Activated naive CD8-positive, alpha-beta T cell (primary cell): ENCODE measurements at regions not wholly inside any gene's neighbourhood (a gene's known extent, or its start where the extent isn't known, plus 50 kb on each side); places are given as distances from the start of the nearest gene placed in this dataset.

Source experiments
- H3K27ac Mint-ChIP-seq: one replicate; pipeline ENCODE4 v1.8.0; 2021; ENCODE audit warnings: mixed read lengths
- H3K27me3 Mint-ChIP-seq: one replicate; pipeline ENCODE4 v1.8.0; 2021; ENCODE audit warnings: mixed read lengths
- H3K36me3 Mint-ChIP-seq: one replicate; pipeline ENCODE4 v1.8.0; 2021; ENCODE audit warnings: mixed read lengths
- H3K4me1 Mint-ChIP-seq: one replicate; pipeline ENCODE4 v1.8.0; 2021; ENCODE audit warnings: low read depth, mixed read lengths
- H3K4me3 Mint-ChIP-seq: one replicate; pipeline ENCODE4 v1.8.0; 2021; ENCODE audit warnings: mild to moderate bottlenecking, mixed read lengths
- H3K9me3 Mint-ChIP-seq: one replicate; pipeline ENCODE4 v1.8.0; 2021; ENCODE audit warnings: low read depth, mixed read lengths

- H3K27ac Mint-ChIP-seq = no peak overlapping the region
- H3K4me3 Mint-ChIP-seq = peak overlapping the region; percentile 63
- H3K27me3 Mint-ChIP-seq = no peaks in the 10 kb centered on the region
- H3K4me1 Mint-ChIP-seq = peaks cover 32% of the 10 kb centered on the region
- no peaks in the 10 kb centered on the region for H3K9me3 Mint-ChIP-seq
- no peaks in the 10 kb centered on the region for H3K36me3 Mint-ChIP-seq
Measured at GRCh38 chr6:166228839-166229528, 61.3 kb upstream of the TBXT start.

DNA sequence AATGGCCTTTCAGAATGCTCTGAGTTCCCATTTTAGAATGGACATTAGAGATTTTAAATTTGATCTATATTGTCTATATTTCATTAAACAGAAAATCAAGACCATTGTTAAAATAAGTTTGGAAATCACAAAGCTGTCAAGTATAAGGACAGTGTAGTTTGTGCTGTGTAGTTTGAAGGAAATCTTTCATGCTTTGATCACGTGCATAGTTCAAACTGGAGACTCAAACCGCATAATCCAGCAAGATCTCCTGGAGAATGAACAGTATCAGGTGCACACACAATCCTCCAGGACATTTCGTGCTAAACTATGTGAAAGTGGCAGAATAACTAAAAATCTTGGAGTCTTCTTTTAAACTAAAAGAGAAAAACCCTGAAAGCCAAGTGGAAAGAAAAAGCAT is 60.8 kb upstream of the TBXT start:
- Mint-ChIP-seq H3K27me3 (no peaks in the 10 kb centered on the region), H3K27ac (no peak overlapping the region), H3K4me3 (no peak overlapping the region), H3K4me1 (peaks cover 34% of the 10 kb centered on the region), H3K36me3 (no peaks in the 10 kb centered on the region), H3K9me3 (no peaks in the 10 kb centered on the region)

GRCh38 chr6:166223079-166223478 is 55.4 kb upstream of the TBXT start:
- Mint-ChIP-seq H3K9me3 (no peaks in the 10 kb centered on the region), H3K27ac (no peak overlapping the region), H3K36me3 (no peaks in the 10 kb centered on the region), H3K27me3 (no peaks in the 10 kb centered on the region), H3K4me1 (peaks cover 15% of the 10 kb centered on the region), H3K4me3 (no peak overlapping the region)

DNA sequence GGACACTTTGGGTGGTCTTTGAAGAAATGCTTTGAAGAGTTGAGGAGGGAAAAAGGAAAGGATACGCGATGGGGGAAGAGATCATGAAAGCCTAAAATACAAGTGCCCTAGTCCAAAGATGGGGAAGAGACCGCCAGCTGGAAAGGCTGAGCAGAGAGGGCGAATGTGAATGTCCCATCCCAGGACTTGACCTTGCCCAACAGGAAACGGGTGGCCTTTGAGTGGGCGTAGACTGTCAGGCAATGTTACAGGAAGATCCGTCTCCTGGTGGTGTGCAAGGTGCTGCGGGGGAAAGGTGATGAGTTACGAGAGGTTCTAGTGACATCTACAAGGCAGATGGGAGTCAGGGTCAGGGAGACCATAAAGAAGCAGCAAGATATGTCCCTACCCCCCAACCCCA is 55.0 kb upstream of the TBXT start:
- no peak overlapping the region for H3K27ac Mint-ChIP-seq
- no peaks in the 10 kb centered on the region for H3K9me3 Mint-ChIP-seq
- H3K36me3 Mint-ChIP-seq = no peaks in the 10 kb centered on the region

DNA sequence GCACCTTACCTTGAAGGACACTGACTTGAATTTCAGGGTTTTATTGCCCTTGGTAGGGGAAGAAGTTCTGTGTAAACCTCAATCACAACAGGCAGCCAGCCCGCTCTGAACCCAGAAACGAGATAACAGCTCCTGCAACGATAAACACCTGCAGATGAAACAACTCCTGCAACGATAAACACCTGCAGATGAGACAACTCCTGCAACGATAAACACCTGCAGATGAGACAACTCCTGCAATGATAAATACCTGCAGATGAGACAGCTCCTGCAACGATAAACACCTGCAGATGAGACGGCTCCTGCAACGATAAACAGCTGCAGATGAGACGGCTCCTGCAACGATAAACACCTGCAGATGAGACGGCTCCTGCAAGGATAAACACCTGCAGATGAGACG is 54.0 kb upstream of the TBXT start:
- Mint-ChIP-seq H3K4me1 (peaks cover 15% of the 10 kb centered on the region), H3K9me3 (no peaks in the 10 kb centered on the region), H3K27me3 (no peaks in the 10 kb centered on the region), H3K36me3 (no peaks in the 10 kb centered on the region), H3K4me3 (no peak overlapping the region), H3K27ac (no peak overlapping the region)

More for the DNA sequence above, 55.0 kb upstream of the TBXT start:
- no peaks in the 10 kb centered on the region for H3K27me3 Mint-ChIP-seq
- no peak overlapping the region for H3K4me3 Mint-ChIP-seq
- peaks cover 15% of the 10 kb centered on the region for H3K4me1 Mint-ChIP-seq

- Mint-ChIP-seq H3K27me3 (no peaks in the 10 kb centered on the region), H3K9me3 (no peaks in the 10 kb centered on the region), H3K4me1 (peaks cover 15% of the 10 kb centered on the region), H3K36me3 (no peaks in the 10 kb centered on the region), H3K4me3 (no peak overlapping the region), H3K27ac (no peak overlapping the region)
Measured at GRCh38 chr6:166221040-166221439, 53.4 kb upstream of the TBXT start.
